SJSA1 (cell line): ENCODE measurements at regions not wholly inside any gene's neighbourhood (a gene's known extent, or its start where the extent isn't known, plus 50 kb on each side); places are given as distances from the start of the nearest gene placed in this dataset.

Experiments used
- DNase-seq, 2 experiments: peaks; one replicate each; pipeline ENCODE4 v3.0.0-alpha.2; 2015 to 2020; ENCODE audit warnings: low spot score in 2 of 2, low read depth in 1 of 2
- H3K27ac ChIP-seq: fragments of 250-450 bp; sonication (Bioruptor Pico); 2 replicates; pipeline ENCODE4 v1.5.1; 2020; ENCODE audit warnings: mild to moderate bottlenecking, moderate library complexity
- H3K27me3 ChIP-seq: fragments of 250-450 bp; sonication (Bioruptor Pico); replicated peaks from 2 replicates; pipeline ENCODE4 v1.5.1; 2020; ENCODE audit warnings: mild to moderate bottlenecking, moderate library complexity
- H3K36me3 ChIP-seq: fragments of 250-450 bp; sonication (Bioruptor Pico); 2 replicates; pipeline ENCODE4 v1.5.1; 2020; ENCODE audit warnings: mild to moderate bottlenecking
- H3K4me1 ChIP-seq: fragments of 250-450 bp; sonication (Bioruptor Pico); replicated peaks from 2 replicates; pipeline ENCODE4 v1.6.1; 2021; ENCODE audit warnings: mild to moderate bottlenecking
- H3K4me3 ChIP-seq: fragments of 250-450 bp; sonication (Bioruptor Pico); 2 replicates; pipeline ENCODE4 v1.5.1; 2020; ENCODE audit warnings: mild to moderate bottlenecking
- H3K9me3 ChIP-seq: fragments of 250-450 bp; sonication (Bioruptor Pico); replicated peaks from 2 replicates; pipeline ENCODE4 v1.5.1; 2020; ENCODE audit warnings: mild to moderate bottlenecking

- Histone ChIP-seq H3K4me1 (no peaks in the 10 kb centered on the region), H3K36me3 (no peaks in the 10 kb centered on the region), H3K27ac (no peak overlapping the region), H3K9me3 (no peaks in the 10 kb centered on the region), H3K27me3 (no peaks in the 10 kb centered on the region), H3K4me3 (no peak overlapping the region)
- DNase-seq: no peak
Measured at GRCh38 chr11:97937501-97937900, 1083.2 kb upstream of the CNTN5 start.

GRCh38 chr11:97938789-97939188 lies 1082.0 kb upstream of the CNTN5 start:
- H3K36me3 ChIP-seq: no peaks in the 10 kb centered on the region
- no peak overlapping the region for H3K27ac ChIP-seq
- no peak overlapping the region for H3K4me3 ChIP-seq
- no peaks in the 10 kb centered on the region for H3K27me3 ChIP-seq
- no peaks in the 10 kb centered on the region for H3K4me1 ChIP-seq
- H3K9me3 ChIP-seq: no peaks in the 10 kb centered on the region
- no peak for DNase-seq

- H3K27ac ChIP-seq: no peak overlapping the region
- no peak overlapping the region for H3K4me3 ChIP-seq
- H3K9me3 ChIP-seq: no peaks in the 10 kb centered on the region
- H3K27me3 ChIP-seq: no peaks in the 10 kb centered on the region
- no peaks in the 10 kb centered on the region for H3K4me1 ChIP-seq
- DNase-seq: no peak
- H3K36me3 ChIP-seq: no peaks in the 10 kb centered on the region
Measured at GRCh38 chr11:97943493-97943892, 1077.3 kb upstream of the CNTN5 start.

- no peaks in the 10 kb centered on the region for H3K27me3 ChIP-seq
- H3K36me3 ChIP-seq: no peaks in the 10 kb centered on the region
- no peaks in the 10 kb centered on the region for H3K4me1 ChIP-seq
- H3K9me3 ChIP-seq: no peaks in the 10 kb centered on the region
- DNase-seq: no peak
- H3K4me3 ChIP-seq: no peak overlapping the region
- no peak overlapping the region for H3K27ac ChIP-seq
Measured at GRCh38 chr11:97948793-97949192, 1072.0 kb upstream of the CNTN5 start.

- Histone ChIP-seq H3K27ac (no peak overlapping the region), H3K27me3 (no peaks in the 10 kb centered on the region), H3K4me3 (no peak overlapping the region), H3K9me3 (no peaks in the 10 kb centered on the region), H3K36me3 (no peaks in the 10 kb centered on the region), H3K4me1 (no peaks in the 10 kb centered on the region)
- no peak for DNase-seq
Measured at GRCh38 chr11:97955595-97955994, 1065.2 kb upstream of the CNTN5 start.

GRCh38 chr11:97956904-97957303 lies 1063.8 kb upstream of the CNTN5 start:
- H3K4me1 ChIP-seq: no peaks in the 10 kb centered on the region
- H3K4me3 ChIP-seq: no peak overlapping the region
- H3K27me3 ChIP-seq: no peaks in the 10 kb centered on the region
- H3K9me3 ChIP-seq: no peaks in the 10 kb centered on the region
- H3K36me3 ChIP-seq: no peaks in the 10 kb centered on the region
- DNase-seq: no peak
- no peak overlapping the region for H3K27ac ChIP-seq

GRCh38 chr11:97961431-97961830 lies 1059.3 kb upstream of the CNTN5 start:
- H3K27ac ChIP-seq: no peak overlapping the region
- H3K27me3 ChIP-seq: no peaks in the 10 kb centered on the region
- H3K36me3 ChIP-seq: no peaks in the 10 kb centered on the region
- H3K4me3 ChIP-seq: no peak overlapping the region
- no peaks in the 10 kb centered on the region for H3K9me3 ChIP-seq
- H3K4me1 ChIP-seq: peaks cover 23% of the 10 kb centered on the region
- DNase-seq: no peak

GRCh38 chr11:97962758-97963157 lies 1058.0 kb upstream of the CNTN5 start:
- Histone ChIP-seq H3K9me3 (no peaks in the 10 kb centered on the region), H3K4me1 (peaks cover 28% of the 10 kb centered on the region), H3K36me3 (no peaks in the 10 kb centered on the region), H3K27me3 (no peaks in the 10 kb centered on the region), H3K4me3 (no peak overlapping the region), H3K27ac (no peak overlapping the region)
- DNase-seq: no peak

- no peaks in the 10 kb centered on the region for H3K36me3 ChIP-seq
- H3K27ac ChIP-seq: no peak overlapping the region
- H3K4me1 ChIP-seq: peaks cover 28% of the 10 kb centered on the region
- no peak overlapping the region for H3K4me3 ChIP-seq
- DNase-seq: no peak
- no peaks in the 10 kb centered on the region for H3K27me3 ChIP-seq
- H3K9me3 ChIP-seq: no peaks in the 10 kb centered on the region
Measured at GRCh38 chr11:97963528-97964331, 1057.0 kb upstream of the CNTN5 start.

- no peak for DNase-seq
- H3K27ac ChIP-seq: peak overlapping the region; percentile 90
- no peaks in the 10 kb centered on the region for H3K27me3 ChIP-seq
- H3K4me3 ChIP-seq: no peak overlapping the region
- peaks cover 28% of the 10 kb centered on the region for H3K4me1 ChIP-seq
- no peaks in the 10 kb centered on the region for H3K9me3 ChIP-seq
- H3K36me3 ChIP-seq: no peaks in the 10 kb centered on the region
Measured at GRCh38 chr11:97964332-97965004, 1056.3 kb upstream of the CNTN5 start.

- Histone ChIP-seq H3K27me3 (no peaks in the 10 kb centered on the region), H3K36me3 (no peaks in the 10 kb centered on the region), H3K4me1 (peaks cover 28% of the 10 kb centered on the region), H3K27ac (peak overlapping the region; percentile 90), H3K9me3 (no peaks in the 10 kb centered on the region), H3K4me3 (no peak overlapping the region)
- DNase-seq: peak; percentile 42 to 58
Measured at GRCh38 chr11:97965849-97966646, 1054.7 kb upstream of the CNTN5 start.

- no peak for DNase-seq
- no peaks in the 10 kb centered on the region for H3K36me3 ChIP-seq
- no peaks in the 10 kb centered on the region for H3K9me3 ChIP-seq
- peak overlapping the region; percentile 90 for H3K27ac ChIP-seq
- peaks cover 28% of the 10 kb centered on the region for H3K4me1 ChIP-seq
- no peaks in the 10 kb centered on the region for H3K27me3 ChIP-seq
- H3K4me3 ChIP-seq: no peak overlapping the region
Measured at GRCh38 chr11:97966901-97967300, 1053.8 kb upstream of the CNTN5 start.

- H3K9me3 ChIP-seq: no peaks in the 10 kb centered on the region
- no peak overlapping the region for H3K4me3 ChIP-seq
- no peak for DNase-seq
- no peak overlapping the region for H3K27ac ChIP-seq
- no peaks in the 10 kb centered on the region for H3K36me3 ChIP-seq
- H3K4me1 ChIP-seq: peaks cover 28% of the 10 kb centered on the region
- H3K27me3 ChIP-seq: no peaks in the 10 kb centered on the region
Measured at GRCh38 chr11:97968071-97968470, 1052.7 kb upstream of the CNTN5 start.

- Histone ChIP-seq H3K27ac (no peak overlapping the region), H3K4me1 (no peaks in the 10 kb centered on the region), H3K36me3 (no peaks in the 10 kb centered on the region), H3K9me3 (no peaks in the 10 kb centered on the region), H3K27me3 (no peaks in the 10 kb centered on the region), H3K4me3 (no peak overlapping the region)
- DNase-seq: no peak
Measured at GRCh38 chr11:97972731-97973130, 1048.0 kb upstream of the CNTN5 start.
